ENCODE measurements at regions not wholly inside any gene's neighbourhood (a gene's known extent, or its start where the extent isn't known, plus 50 kb on each side); places are given as distances from the start of the nearest gene placed in this dataset.

- TF ChIP-seq CTCF (IDR thresholded peaks at IDR 0.05) (no peak), POLR2A (IDR thresholded peaks at IDR 0.05) (no peak)
These were observed 64.1 kb upstream of the CXCL14 start for GRCh38 chr5:135642934-135643333.
